ENCODE measurements at regions not wholly inside any gene's neighbourhood (a gene's known extent, or its start where the extent isn't known, plus 50 kb on each side); places are given as distances from the start of the nearest gene placed in this dataset.

DNA sequence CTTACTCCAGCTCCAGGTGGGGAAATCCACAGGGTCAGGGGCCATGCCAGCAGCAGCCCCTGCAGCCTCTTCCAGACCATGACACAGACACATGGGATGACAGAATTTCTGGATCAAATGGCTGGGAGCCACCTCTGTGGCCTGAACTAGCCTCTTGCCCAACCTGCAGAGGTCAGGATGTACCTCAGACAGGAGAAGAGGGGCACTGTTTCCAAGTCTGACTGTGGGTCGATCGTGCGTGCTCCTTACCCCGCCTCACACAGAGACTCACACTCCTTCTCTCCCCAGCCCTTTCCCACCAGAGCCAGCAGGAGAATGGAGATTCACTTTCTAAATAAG lies 131.9 kb downstream of the FAM43A start:
- TF ChIP-seq, protein P1, sequence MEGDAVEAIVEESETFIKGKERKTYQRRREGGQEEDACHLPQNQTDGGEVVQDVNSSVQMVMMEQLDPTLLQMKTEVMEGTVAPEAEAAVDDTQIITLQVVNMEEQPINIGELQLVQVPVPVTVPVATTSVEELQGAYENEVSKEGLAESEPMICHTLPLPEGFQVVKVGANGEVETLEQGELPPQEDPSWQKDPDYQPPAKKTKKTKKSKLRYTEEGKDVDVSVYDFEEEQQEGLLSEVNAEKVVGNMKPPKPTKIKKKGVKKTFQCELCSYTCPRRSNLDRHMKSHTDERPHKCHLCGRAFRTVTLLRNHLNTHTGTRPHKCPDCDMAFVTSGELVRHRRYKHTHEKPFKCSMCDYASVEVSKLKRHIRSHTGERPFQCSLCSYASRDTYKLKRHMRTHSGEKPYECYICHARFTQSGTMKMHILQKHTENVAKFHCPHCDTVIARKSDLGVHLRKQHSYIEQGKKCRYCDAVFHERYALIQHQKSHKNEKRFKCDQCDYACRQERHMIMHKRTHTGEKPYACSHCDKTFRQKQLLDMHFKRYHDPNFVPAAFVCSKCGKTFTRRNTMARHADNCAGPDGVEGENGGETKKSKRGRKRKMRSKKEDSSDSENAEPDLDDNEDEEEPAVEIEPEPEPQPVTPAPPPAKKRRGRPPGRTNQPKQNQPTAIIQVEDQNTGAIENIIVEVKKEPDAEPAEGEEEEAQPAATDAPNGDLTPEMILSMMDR (conservative IDR thresholded peaks at IDR 0.05; ENCODE audit: low read depth, low read length), result no peak
- TF ChIP-seq EZH2 (IDR thresholded peaks at IDR 0.05; ENCODE audit: borderline replicate concordance, low read depth, low read length, poor library complexity, severe bottlenecking), result no peak
